ENCODE measurements at regions not wholly inside any gene's neighbourhood (a gene's known extent, or its start where the extent isn't known, plus 50 kb on each side); places are given as distances from the start of the nearest gene placed in this dataset.

- POLR2A ChIA-PET: no interaction called here
Measured at GRCh38 chr10:31605861-31606525, 287.0 kb downstream of the ZEB1 start.

DNA sequence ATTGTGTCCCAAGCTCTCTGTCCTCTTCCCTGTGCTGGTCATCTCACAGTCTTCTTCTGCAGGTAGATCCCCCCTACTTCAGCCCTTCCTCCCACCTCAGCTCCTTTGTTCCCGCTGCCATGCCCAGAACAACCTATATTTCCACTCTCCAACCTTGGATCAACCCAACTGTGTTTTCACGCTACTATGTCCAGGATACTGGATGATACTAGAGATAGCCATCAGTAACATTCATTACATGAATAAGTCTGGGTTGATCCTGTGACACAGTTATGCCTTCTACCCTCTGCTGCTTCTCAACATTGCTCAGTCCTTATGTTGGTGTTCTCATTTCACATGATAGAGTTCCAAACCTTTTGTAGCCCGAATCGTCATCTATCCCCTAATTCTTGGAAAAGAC is 286.4 kb downstream of the ZEB1 start:
- no peak for DNase-seq (ENCODE audit: extremely low spot score)
- TF ChIP-seq FOXM1 (IDR thresholded peaks at IDR 0.05; ENCODE audit: borderline replicate concordance): no peak
- no peak for TF ChIP-seq CTBP1 (IDR thresholded peaks at IDR 0.05; ENCODE audit: borderline replicate concordance)
- TF ChIP-seq SP1 (IDR thresholded peaks at IDR 0.05): no peak
- no peak for TF ChIP-seq FOXA1 (IDR thresholded peaks at IDR 0.05)
- TF ChIP-seq ARNT (IDR thresholded peaks at IDR 0.05): no peak
- no peak for TF ChIP-seq ELF4 (IDR thresholded peaks at IDR 0.05)
- TF ChIP-seq HDGF (IDR thresholded peaks at IDR 0.05; ENCODE audit: borderline replicate concordance): no peak
- TF ChIP-seq TARDBP (IDR thresholded peaks at IDR 0.05): no peak
- TF ChIP-seq BHLHE40 (IDR thresholded peaks at IDR 0.05; ENCODE audit: borderline replicate concordance): no peak
- no peak for TF ChIP-seq NFRKB (IDR thresholded peaks at IDR 0.05)
- no peak for TF ChIP-seq SUZ12 (IDR thresholded peaks at IDR 0.05)
- no peak for TF ChIP-seq LEF1 (IDR thresholded peaks at IDR 0.05; ENCODE audit: borderline replicate concordance)
- no peak for TF ChIP-seq ZNF384 (IDR thresholded peaks at IDR 0.05)
- no peak for TF ChIP-seq FOXK2 (IDR thresholded peaks at IDR 0.05)
- TF ChIP-seq PKNOX1 (IDR thresholded peaks at IDR 0.05): no peak
- TF ChIP-seq L3MBTL2 (conservative IDR thresholded peaks at IDR 0.05): no peak
- ChIA-PET POLR2A (no interaction called here), CTCF (no interaction called here)

More at GRCh38 chr10:31605861-31606525, 287.0 kb downstream of the ZEB1 start:
- no peak for TF ChIP-seq FOXM1 (IDR thresholded peaks at IDR 0.05; ENCODE audit: borderline replicate concordance)
- TF ChIP-seq HDGF (IDR thresholded peaks at IDR 0.05; ENCODE audit: borderline replicate concordance): no peak
- no peak for TF ChIP-seq NFRKB (IDR thresholded peaks at IDR 0.05)
- no peak for TF ChIP-seq FOXA1 (IDR thresholded peaks at IDR 0.05)
- TF ChIP-seq LEF1 (IDR thresholded peaks at IDR 0.05; ENCODE audit: borderline replicate concordance): no peak
- TF ChIP-seq CTBP1 (IDR thresholded peaks at IDR 0.05; ENCODE audit: borderline replicate concordance): no peak
- no peak for TF ChIP-seq BHLHE40 (IDR thresholded peaks at IDR 0.05; ENCODE audit: borderline replicate concordance)
- TF ChIP-seq L3MBTL2 (conservative IDR thresholded peaks at IDR 0.05): no peak
- TF ChIP-seq ARNT (IDR thresholded peaks at IDR 0.05): no peak
- DNase-seq (ENCODE audit: extremely low spot score): no peak
- CTCF ChIA-PET: no interaction called here

- no peak for DNase-seq (ENCODE audit: extremely low spot score)
- POLR2A ChIA-PET: no interaction called here
- TF ChIP-seq L3MBTL2 (conservative IDR thresholded peaks at IDR 0.05): no peak
- no peak for TF ChIP-seq LEF1 (IDR thresholded peaks at IDR 0.05; ENCODE audit: borderline replicate concordance)
- CTCF ChIA-PET: no interaction called here
Measured at GRCh38 chr10:31604646-31605170, 285.7 kb downstream of the ZEB1 start.

GRCh38 chr10:31604096-31604495 is 285.1 kb downstream of the ZEB1 start:
- POLR2A ChIA-PET: interaction anchor here (1.1 to 2.2 kb wide), 2 partner anchors 13 to 20 kb away, joined by 5 to 8 read pairs; no protein-coding TSS in a partner anchor

GRCh38 chr10:31603235-31604087 is 284.4 kb downstream of the ZEB1 start:
- TF ChIP-seq HDGF (IDR thresholded peaks at IDR 0.05; ENCODE audit: borderline replicate concordance) (peak; percentile 56; the same call in 1 of the 2 replicates), L3MBTL2 (conservative IDR thresholded peaks at IDR 0.05) (peak; percentile 55; the same call in 1 of the 2 replicates), NFRKB (IDR thresholded peaks at IDR 0.05) (no peak)
- CTCF ChIA-PET: no interaction called here
- POLR2A ChIA-PET: interaction anchor here (0.6 to 2.2 kb wide), 11 partner anchors 9 to 956 kb away, joined by 3 to 8 read pairs (median 3); no protein-coding TSS in a partner anchor
- peak; percentile 96 for DNase-seq (ENCODE audit: extremely low spot score)

More at GRCh38 chr10:31604096-31604495, 285.1 kb downstream of the ZEB1 start:
- CTCF ChIA-PET: no interaction called here
- TF ChIP-seq CTBP1 (IDR thresholded peaks at IDR 0.05; ENCODE audit: borderline replicate concordance): no peak
- TF ChIP-seq ZNF384 (IDR thresholded peaks at IDR 0.05): no peak
- TF ChIP-seq FOXK2 (IDR thresholded peaks at IDR 0.05): no peak
- no peak for TF ChIP-seq HDGF (IDR thresholded peaks at IDR 0.05; ENCODE audit: borderline replicate concordance)
- TF ChIP-seq L3MBTL2 (conservative IDR thresholded peaks at IDR 0.05): no peak
- TF ChIP-seq PKNOX1 (IDR thresholded peaks at IDR 0.05): no peak
- no peak for TF ChIP-seq LEF1 (IDR thresholded peaks at IDR 0.05; ENCODE audit: borderline replicate concordance)
- no peak for TF ChIP-seq SUZ12 (IDR thresholded peaks at IDR 0.05)
- no peak for TF ChIP-seq SP1 (IDR thresholded peaks at IDR 0.05)
- no peak for TF ChIP-seq FOXM1 (IDR thresholded peaks at IDR 0.05; ENCODE audit: borderline replicate concordance)
- no peak for TF ChIP-seq ARNT (IDR thresholded peaks at IDR 0.05)
- no peak for TF ChIP-seq TARDBP (IDR thresholded peaks at IDR 0.05)
- TF ChIP-seq BHLHE40 (IDR thresholded peaks at IDR 0.05; ENCODE audit: borderline replicate concordance): no peak
- TF ChIP-seq NFRKB (IDR thresholded peaks at IDR 0.05): no peak
- no peak for TF ChIP-seq FOXA1 (IDR thresholded peaks at IDR 0.05)
- TF ChIP-seq ELF4 (IDR thresholded peaks at IDR 0.05): no peak
- DNase-seq (ENCODE audit: extremely low spot score): no peak

GRCh38 chr10:31602541-31603234 is 283.7 kb downstream of the ZEB1 start:
- POLR2A ChIA-PET: interaction anchor here (1.0 to 2.2 kb wide), 6 partner anchors 8 to 818 kb away, joined by 3 to 8 read pairs (median 6); no protein-coding TSS in a partner anchor
- no peak for DNase-seq (ENCODE audit: extremely low spot score)
- CTCF ChIA-PET: interaction anchor here (0.6 kb wide), 1 partner anchor 27 kb away, joined by 3 read pairs; no protein-coding TSS in a partner anchor
- no peak for TF ChIP-seq L3MBTL2 (conservative IDR thresholded peaks at IDR 0.05)
- TF ChIP-seq LEF1 (IDR thresholded peaks at IDR 0.05; ENCODE audit: borderline replicate concordance): no peak
- no peak for TF ChIP-seq CTBP1 (IDR thresholded peaks at IDR 0.05; ENCODE audit: borderline replicate concordance)
- TF ChIP-seq FOXK2 (IDR thresholded peaks at IDR 0.05): no peak
- TF ChIP-seq HDGF (IDR thresholded peaks at IDR 0.05; ENCODE audit: borderline replicate concordance): no peak
- no peak for TF ChIP-seq PKNOX1 (IDR thresholded peaks at IDR 0.05)
- no peak for TF ChIP-seq SUZ12 (IDR thresholded peaks at IDR 0.05)
- TF ChIP-seq ARNT (IDR thresholded peaks at IDR 0.05): no peak
- TF ChIP-seq ZNF384 (IDR thresholded peaks at IDR 0.05): no peak
- TF ChIP-seq SP1 (IDR thresholded peaks at IDR 0.05): no peak
- no peak for TF ChIP-seq ELF4 (IDR thresholded peaks at IDR 0.05)
- TF ChIP-seq TARDBP (IDR thresholded peaks at IDR 0.05): no peak
- no peak for TF ChIP-seq NFRKB (IDR thresholded peaks at IDR 0.05)
- no peak for TF ChIP-seq FOXA1 (IDR thresholded peaks at IDR 0.05)
